ENCODE measurements at regions not wholly inside any gene's neighbourhood (a gene's known extent, or its start where the extent isn't known, plus 50 kb on each side); places are given as distances from the start of the nearest gene placed in this dataset.
"Not testable (repeated sequence)": the region's sequence is repeated elsewhere in the genome, so short reads cannot be mapped to it uniquely, and the experiment has no call there.

- TF ChIP-seq ZFX (IDR thresholded peaks at IDR 0.05) = no peak
- TF ChIP-seq, protein P1, sequence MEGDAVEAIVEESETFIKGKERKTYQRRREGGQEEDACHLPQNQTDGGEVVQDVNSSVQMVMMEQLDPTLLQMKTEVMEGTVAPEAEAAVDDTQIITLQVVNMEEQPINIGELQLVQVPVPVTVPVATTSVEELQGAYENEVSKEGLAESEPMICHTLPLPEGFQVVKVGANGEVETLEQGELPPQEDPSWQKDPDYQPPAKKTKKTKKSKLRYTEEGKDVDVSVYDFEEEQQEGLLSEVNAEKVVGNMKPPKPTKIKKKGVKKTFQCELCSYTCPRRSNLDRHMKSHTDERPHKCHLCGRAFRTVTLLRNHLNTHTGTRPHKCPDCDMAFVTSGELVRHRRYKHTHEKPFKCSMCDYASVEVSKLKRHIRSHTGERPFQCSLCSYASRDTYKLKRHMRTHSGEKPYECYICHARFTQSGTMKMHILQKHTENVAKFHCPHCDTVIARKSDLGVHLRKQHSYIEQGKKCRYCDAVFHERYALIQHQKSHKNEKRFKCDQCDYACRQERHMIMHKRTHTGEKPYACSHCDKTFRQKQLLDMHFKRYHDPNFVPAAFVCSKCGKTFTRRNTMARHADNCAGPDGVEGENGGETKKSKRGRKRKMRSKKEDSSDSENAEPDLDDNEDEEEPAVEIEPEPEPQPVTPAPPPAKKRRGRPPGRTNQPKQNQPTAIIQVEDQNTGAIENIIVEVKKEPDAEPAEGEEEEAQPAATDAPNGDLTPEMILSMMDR (conservative IDR thresholded peaks at IDR 0.05) = no peak
- no peak overlapping the region for H3K27ac ChIP-seq
These were observed 190.0 kb upstream of the AR start for GRCh38 chrX:67353651-67354370.

DNA sequence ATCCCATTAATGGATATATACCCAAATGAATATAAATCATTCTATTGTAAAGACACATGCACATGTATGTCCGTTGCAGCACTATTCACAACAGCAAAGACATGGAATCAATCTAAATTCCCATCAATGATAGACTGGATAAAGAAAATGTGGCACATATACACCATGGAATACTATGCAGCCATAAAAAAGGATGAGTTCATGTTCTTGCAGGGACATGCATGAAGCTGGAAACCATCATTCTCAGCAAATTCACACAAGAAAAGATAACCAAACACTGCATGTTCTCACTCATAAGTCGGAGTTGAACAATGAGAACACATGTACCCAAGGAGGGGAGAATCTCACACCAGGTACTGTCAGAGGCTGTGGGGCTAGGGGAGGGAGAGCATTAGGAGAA is 182.6 kb upstream of the AR start:
- not testable (repeated sequence) for H3K27ac ChIP-seq

GRCh38 chrX:67384403-67384802 is 159.4 kb upstream of the AR start:
- no peak overlapping the region for H3K27ac ChIP-seq
- TF ChIP-seq, protein P1 (conservative IDR thresholded peaks at IDR 0.05) = no peak
- no peak for TF ChIP-seq ZFX (IDR thresholded peaks at IDR 0.05)

DNA sequence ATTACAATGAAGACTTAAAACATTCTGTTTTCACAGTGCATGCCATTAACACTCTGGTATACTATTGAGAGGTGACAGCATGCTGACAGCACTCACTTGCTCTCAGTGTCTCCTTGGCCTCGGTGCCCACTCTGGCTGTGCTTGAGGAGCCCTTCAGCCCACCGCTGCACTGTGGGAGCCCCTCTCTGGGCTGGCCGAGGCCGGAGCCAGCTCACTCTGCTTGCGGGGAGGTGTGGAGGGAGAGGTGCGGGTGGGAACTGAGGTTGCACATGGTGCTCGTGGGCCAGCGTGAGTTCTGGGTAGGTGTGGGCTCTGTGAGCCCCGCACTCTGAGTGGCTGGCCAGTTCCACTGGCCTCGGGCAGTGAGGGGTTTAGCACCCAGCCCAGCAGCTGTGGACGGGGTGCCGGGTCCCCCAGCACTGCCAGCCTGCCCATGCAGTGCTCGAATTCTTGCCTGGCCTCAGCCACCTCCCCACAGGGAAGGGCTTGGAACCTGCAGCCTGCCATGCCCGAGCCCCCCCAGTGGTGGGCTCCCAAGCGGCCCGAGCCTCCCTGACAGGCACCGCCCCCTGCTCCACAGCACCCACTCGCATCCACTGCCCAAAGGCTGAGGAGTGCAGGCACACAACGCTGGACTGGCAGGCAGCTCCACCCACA is 135.3 kb upstream of the AR start:
- TF ChIP-seq, protein P1 (conservative IDR thresholded peaks at IDR 0.05) = no peak
- TF ChIP-seq ZFX (IDR thresholded peaks at IDR 0.05) = no peak

DNA sequence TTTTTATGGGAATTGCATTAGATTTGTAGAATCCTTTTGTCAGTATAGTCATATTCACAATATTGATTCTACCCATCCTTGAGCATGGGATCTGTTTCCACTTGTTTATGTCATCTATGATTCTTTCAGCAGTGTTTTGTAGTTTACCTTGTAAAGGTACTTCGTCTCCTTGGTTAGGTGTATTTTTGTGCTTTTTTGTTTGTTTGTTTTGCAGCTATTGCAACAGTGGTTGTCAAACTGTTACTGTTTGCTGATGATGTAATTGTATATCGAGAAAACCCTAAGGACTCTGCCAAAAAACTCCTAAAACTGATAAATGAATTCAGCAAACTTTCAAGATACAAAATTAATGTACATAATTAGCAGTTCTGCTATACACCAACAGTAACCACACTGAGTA is 127.9 kb upstream of the AR start:
- TF ChIP-seq ZFX (IDR thresholded peaks at IDR 0.05) = no peak
- TF ChIP-seq, protein P1 (conservative IDR thresholded peaks at IDR 0.05) = no peak
- H3K27ac ChIP-seq = no peak overlapping the region

More for the DNA sequence above, 135.3 kb upstream of the AR start:
- no peak overlapping the region for H3K27ac ChIP-seq

GRCh38 chrX:67426946-67427345 is 116.9 kb upstream of the AR start:
- no peak overlapping the region for H3K27ac ChIP-seq
- TF ChIP-seq, protein P1 (conservative IDR thresholded peaks at IDR 0.05) = no peak
- TF ChIP-seq ZFX (IDR thresholded peaks at IDR 0.05) = no peak

GRCh38 chrX:67435536-67435935 is 108.3 kb upstream of the AR start:
- TF ChIP-seq, protein P1 (conservative IDR thresholded peaks at IDR 0.05) = no peak
- TF ChIP-seq ZFX (IDR thresholded peaks at IDR 0.05) = no peak
- H3K27ac ChIP-seq = no peak overlapping the region

- no peak overlapping the region for H3K27ac ChIP-seq
- TF ChIP-seq, protein P1 (conservative IDR thresholded peaks at IDR 0.05) = no peak
- no peak for TF ChIP-seq ZFX (IDR thresholded peaks at IDR 0.05)
These were observed 107.0 kb upstream of the AR start for GRCh38 chrX:67436867-67437266.

Measured in C4-2B (cell line).